Retinal pigment epithelial cell (primary cell): ENCODE measurements at regions not wholly inside any gene's neighbourhood (a gene's known extent, or its start where the extent isn't known, plus 50 kb on each side); places are given as distances from the start of the nearest gene placed in this dataset.
"Not testable (repeated sequence)": the region's sequence is repeated elsewhere in the genome, so short reads cannot be mapped to it uniquely, and the experiment has no call there.

ENCODE experiments used
- DNase-seq: peaks from one replicate; pipeline ENCODE4 v3.0.0-alpha.2; 2010; ENCODE audit warnings: low read depth
- H3K4me3 ChIP-seq: 2 replicates; pipeline ENCODE4 v1.5.1; 2011; ENCODE audit warnings: mild to moderate bottlenecking, low read length, control low read depth, moderate library complexity
- TF ChIP-seq, protein P1 (sequence below): conservative IDR thresholded peaks from 2 replicates; pipeline ENCODE4 v1.5.1; 2011; ENCODE audit warnings: low read depth, low read length, control low read depth, inconsistent platforms

DNA sequence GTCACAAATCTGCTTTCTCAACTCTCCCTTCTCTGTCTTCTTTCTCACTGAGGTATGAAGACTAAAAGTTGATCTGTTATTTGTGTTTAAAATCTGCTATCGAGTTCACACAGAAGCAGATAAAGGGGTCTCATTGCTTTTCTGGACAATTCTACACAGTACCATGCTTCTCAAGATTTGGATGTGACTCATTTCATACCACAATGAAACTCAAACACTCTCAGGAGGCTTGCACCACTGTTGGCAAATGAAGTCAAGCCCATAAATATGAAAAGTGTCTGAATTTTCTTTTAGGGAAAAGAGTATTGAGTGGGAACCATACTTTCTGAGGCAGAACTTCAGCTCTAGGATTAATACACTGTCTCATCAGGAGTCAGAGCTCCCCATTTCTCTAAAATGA, 274.6 kb upstream of the CYRIA start:
- no peak overlapping the region for H3K4me3 ChIP-seq
- TF ChIP-seq, protein P1, sequence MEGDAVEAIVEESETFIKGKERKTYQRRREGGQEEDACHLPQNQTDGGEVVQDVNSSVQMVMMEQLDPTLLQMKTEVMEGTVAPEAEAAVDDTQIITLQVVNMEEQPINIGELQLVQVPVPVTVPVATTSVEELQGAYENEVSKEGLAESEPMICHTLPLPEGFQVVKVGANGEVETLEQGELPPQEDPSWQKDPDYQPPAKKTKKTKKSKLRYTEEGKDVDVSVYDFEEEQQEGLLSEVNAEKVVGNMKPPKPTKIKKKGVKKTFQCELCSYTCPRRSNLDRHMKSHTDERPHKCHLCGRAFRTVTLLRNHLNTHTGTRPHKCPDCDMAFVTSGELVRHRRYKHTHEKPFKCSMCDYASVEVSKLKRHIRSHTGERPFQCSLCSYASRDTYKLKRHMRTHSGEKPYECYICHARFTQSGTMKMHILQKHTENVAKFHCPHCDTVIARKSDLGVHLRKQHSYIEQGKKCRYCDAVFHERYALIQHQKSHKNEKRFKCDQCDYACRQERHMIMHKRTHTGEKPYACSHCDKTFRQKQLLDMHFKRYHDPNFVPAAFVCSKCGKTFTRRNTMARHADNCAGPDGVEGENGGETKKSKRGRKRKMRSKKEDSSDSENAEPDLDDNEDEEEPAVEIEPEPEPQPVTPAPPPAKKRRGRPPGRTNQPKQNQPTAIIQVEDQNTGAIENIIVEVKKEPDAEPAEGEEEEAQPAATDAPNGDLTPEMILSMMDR: no peak
- DNase-seq: no peak

- TF ChIP-seq, protein P1: no peak
- H3K4me3 ChIP-seq: no peak overlapping the region
- no peak for DNase-seq
These were observed 274.1 kb upstream of the CYRIA start for GRCh38 chr2:16939771-16940170.

GRCh38 chr2:16933355-16933754, 267.7 kb upstream of the CYRIA start:
- no peak overlapping the region for H3K4me3 ChIP-seq
- no peak for DNase-seq
- TF ChIP-seq, protein P1: no peak

DNA sequence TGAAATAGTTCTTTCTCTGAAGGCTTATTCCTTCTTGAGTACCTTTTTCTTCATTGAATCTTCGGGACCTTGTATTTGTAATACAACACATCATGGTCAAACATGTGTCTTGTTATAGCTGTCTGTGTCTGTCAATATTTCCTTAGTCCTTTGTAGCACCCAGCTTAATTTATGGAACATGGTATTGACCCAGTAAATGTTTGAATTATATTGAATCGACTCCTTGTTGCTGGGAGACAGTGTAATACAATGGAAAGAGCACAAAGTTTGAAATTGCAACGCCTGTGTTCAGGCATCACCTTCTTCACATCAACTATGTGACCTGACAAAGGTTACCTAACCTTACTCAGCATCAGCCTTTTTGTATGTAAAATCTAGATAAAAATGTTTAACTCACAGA, 267.2 kb upstream of the CYRIA start:
- no peak for DNase-seq
- no peak overlapping the region for H3K4me3 ChIP-seq
- TF ChIP-seq, protein P1: no peak

- H3K4me3 ChIP-seq: no peak overlapping the region
- DNase-seq: no peak
- TF ChIP-seq, protein P1: no peak
These were observed 265.8 kb upstream of the CYRIA start for GRCh38 chr2:16931441-16931840.

DNA sequence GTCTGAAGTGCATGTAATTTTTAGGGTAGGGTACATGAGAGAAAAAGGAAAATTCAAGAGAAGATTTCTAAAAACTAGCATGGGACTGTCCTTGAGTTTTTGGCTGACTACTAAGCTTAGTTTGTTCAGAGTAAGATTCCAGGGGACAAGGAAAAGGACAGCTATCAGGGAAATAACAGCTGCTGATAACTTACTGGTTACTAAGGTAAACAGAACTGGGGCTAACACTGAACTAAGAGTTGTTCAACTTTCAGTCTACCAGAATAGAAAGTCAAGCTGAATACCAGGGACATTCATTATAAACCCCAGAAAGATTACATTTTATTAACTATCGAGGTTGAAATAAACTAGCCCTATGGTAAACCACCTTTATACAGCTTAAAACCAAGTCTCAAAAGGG, 261.8 kb upstream of the CYRIA start:
- no peak for DNase-seq
- H3K4me3 ChIP-seq: no peak overlapping the region
- TF ChIP-seq, protein P1: no peak

- TF ChIP-seq, protein P1: no peak
- DNase-seq: no peak
- H3K4me3 ChIP-seq: no peak overlapping the region
These were observed 259.5 kb upstream of the CYRIA start for GRCh38 chr2:16925145-16925544.

DNA sequence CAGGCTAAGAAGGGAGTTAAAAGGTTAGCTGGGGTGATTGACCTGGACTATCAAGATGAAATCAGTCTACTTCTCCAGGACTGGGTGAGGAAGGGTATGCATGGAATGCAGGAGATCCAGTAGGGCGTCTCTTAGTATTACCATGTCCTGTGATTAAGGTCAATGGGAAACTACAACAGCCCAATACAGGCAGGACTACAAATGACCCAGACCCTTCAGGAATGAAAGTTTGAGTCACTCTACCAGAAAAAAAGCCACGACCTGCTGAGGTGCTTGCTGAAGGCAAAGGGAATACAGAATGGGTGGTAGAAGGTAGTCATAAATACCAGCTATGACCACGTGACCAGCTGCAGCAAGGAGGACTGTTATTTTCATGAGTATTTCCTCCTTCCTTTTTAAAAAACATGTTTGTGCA, 249.7 kb upstream of the CYRIA start:
- not testable (repeated sequence) for DNase-seq, H3K4me3 ChIP-seq
